DOHH2 (cell line): ENCODE measurements at regions not wholly inside any gene's neighbourhood (a gene's known extent, or its start where the extent isn't known, plus 50 kb on each side); places are given as distances from the start of the nearest gene placed in this dataset.

ENCODE experiments used
- EZH2phosphoT487 ChIP-seq: fragments of 200-600 bp; sonication (generic); IDR thresholded peaks from 2 replicates; pipeline ENCODE4 v1.6.1; 2017; ENCODE audit warnings: borderline replicate concordance, mild to moderate bottlenecking, antibody characterized with exemption, low read length, moderate library complexity, mixed read lengths
- TF ChIP-seq, protein P1 (sequence below): fragments of 200-600 bp; sonication (generic); IDR thresholded peaks from one replicate; pipeline ENCODE4 v1.5.1; 2014; ENCODE audit warnings: antibody characterized with exemption, mild to moderate bottlenecking, low read depth, low read length; ENCODE audit not compliant: poor library complexity, severe bottlenecking

DNA sequence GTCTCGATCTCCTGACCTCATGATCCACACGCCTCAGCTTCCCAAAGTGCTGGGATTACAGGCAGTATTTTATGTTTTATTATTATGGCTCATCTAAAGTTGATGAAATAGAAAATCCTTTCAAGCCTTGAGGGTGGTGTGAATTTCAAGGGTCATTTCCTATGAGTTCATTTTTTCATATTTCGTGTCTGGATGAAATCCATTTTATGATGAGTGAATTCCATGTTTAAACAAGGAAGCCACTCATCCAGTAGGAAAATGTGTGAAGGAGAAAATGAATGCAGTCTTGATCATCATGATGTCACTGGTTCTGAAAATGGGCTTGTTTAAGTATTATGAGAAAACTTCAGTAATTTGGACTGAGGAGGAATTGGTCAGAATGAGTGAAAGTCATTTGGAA, 74.6 kb upstream of the ZSWIM6 start:
- TF ChIP-seq, protein P1, sequence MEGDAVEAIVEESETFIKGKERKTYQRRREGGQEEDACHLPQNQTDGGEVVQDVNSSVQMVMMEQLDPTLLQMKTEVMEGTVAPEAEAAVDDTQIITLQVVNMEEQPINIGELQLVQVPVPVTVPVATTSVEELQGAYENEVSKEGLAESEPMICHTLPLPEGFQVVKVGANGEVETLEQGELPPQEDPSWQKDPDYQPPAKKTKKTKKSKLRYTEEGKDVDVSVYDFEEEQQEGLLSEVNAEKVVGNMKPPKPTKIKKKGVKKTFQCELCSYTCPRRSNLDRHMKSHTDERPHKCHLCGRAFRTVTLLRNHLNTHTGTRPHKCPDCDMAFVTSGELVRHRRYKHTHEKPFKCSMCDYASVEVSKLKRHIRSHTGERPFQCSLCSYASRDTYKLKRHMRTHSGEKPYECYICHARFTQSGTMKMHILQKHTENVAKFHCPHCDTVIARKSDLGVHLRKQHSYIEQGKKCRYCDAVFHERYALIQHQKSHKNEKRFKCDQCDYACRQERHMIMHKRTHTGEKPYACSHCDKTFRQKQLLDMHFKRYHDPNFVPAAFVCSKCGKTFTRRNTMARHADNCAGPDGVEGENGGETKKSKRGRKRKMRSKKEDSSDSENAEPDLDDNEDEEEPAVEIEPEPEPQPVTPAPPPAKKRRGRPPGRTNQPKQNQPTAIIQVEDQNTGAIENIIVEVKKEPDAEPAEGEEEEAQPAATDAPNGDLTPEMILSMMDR: no peak
- no peak for TF ChIP-seq EZH2phosphoT487
